ENCODE measurements at regions not wholly inside any gene's neighbourhood (a gene's known extent, or its start where the extent isn't known, plus 50 kb on each side); places are given as distances from the start of the nearest gene placed in this dataset.

DNA sequence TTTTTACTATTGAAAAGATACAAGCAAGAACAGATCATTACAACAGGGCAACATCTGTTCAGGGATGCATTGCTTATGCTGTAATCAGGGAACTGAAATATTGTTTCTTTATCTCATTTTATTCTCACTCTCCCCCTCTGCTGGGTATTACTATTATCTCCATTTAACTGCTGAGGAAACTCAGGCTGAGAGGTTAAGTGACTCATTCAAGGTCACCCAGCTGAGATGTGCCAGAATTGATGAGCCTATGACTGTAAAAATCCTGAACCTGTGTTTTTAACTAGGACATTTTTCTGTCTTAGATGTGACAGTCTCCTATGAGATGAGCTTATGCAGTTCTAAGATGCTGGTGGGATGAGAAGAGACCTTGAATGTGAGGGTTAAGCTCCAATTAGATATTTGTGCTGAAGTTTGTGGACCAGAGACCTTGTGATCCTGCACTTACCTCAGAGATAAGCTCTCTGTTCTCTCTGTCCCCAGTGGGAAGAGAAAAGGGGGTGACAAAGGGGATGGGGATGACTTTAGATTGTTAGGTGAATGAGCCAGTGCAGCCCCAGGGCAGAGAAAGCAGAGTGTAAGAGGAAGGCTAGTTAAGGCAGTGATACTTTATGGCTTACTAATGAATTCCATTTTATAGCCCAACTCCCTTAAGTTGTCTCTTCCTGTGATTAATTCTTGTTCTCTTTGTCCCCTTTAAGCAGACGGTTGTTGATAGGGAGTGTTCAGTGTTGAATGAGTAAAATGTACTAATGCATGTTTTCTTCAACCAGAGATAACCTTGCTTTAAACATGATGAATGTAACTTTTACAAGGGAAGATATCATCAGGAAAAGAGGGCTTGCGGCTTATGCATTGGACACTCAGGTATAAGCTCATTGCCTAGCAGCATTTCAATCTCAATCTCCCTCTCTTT is 111.4 kb downstream of the HLX start:
- no peaks in the 10 kb centered on the region for H3K27me3 ChIP-seq
- no peaks in the 10 kb centered on the region for H3K9me3 ChIP-seq
- no peaks in the 10 kb centered on the region for H3K4me1 ChIP-seq
- no peak for TF ChIP-seq POLR2A (IDR thresholded peaks at IDR 0.05)
- TF ChIP-seq, protein P1, sequence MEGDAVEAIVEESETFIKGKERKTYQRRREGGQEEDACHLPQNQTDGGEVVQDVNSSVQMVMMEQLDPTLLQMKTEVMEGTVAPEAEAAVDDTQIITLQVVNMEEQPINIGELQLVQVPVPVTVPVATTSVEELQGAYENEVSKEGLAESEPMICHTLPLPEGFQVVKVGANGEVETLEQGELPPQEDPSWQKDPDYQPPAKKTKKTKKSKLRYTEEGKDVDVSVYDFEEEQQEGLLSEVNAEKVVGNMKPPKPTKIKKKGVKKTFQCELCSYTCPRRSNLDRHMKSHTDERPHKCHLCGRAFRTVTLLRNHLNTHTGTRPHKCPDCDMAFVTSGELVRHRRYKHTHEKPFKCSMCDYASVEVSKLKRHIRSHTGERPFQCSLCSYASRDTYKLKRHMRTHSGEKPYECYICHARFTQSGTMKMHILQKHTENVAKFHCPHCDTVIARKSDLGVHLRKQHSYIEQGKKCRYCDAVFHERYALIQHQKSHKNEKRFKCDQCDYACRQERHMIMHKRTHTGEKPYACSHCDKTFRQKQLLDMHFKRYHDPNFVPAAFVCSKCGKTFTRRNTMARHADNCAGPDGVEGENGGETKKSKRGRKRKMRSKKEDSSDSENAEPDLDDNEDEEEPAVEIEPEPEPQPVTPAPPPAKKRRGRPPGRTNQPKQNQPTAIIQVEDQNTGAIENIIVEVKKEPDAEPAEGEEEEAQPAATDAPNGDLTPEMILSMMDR (IDR thresholded peaks at IDR 0.05) = no peak
- no peak overlapping the region for H3K4me3 ChIP-seq
- no peak overlapping the region for H3K27ac ChIP-seq
- H3K36me3 ChIP-seq = no peaks in the 10 kb centered on the region
- no peak for DNase-seq

DNA sequence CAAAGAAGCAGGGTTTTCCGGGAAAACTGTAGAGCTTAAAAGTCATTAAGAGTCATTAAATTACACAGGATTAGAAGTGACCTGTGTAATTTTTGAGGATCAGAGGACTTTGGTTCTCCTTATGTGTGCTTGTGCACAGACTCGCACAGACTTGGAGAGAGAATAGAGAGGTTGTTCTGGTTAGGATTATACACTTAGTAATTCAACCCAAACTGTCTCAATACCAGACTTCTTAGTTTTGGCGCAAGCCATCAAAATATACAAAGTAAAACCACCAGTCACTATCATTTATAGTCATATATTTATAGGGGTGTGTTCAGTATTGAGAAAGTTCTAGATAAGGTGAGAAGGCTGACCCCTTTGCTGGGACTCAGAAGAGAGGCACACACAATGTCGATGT is 112.3 kb downstream of the HLX start:
- Histone ChIP-seq H3K4me3 (no peak overlapping the region), H3K9me3 (no peaks in the 10 kb centered on the region), H3K36me3 (no peaks in the 10 kb centered on the region), H3K27ac (no peak overlapping the region), H3K4me1 (no peaks in the 10 kb centered on the region), H3K27me3 (no peaks in the 10 kb centered on the region)
- DNase-seq = no peak
- TF ChIP-seq POLR2A (IDR thresholded peaks at IDR 0.05) = no peak
- TF ChIP-seq, protein P1 (IDR thresholded peaks at IDR 0.05) = no peak

DNA sequence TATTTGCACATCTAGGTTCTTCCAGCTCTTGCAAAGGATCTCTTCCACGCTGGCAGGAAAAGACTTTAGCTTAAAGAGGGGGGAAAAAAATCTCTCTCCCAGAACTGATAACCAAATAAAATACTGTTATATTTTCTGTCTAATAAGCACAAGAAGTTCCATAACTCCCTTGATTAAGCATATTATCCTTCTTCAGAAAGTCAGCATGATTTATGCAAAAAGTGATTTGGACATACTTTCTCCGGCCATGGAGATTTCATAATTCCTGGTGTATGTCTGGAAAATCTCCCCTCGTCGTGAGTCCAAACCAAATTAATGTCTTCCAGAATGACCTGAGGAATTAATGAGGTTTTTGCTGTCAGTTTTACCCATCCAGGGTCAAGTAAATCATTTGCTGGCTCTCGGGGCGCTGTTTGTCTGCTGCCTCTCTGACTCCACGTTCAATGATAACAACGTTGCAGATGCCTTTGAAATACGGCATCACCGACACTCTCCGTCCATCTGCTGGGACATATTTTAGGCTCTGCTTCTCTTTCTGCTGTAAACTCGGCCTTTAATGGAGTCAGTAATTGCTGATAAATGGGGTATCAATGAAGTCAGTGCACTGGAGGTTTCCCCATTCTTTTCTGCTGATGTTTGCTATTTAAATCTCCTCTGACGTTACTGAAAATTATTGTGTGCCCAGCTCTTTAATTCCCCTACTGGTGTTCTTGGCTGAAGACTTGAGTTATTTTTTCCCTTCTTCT is 112.9 kb downstream of the HLX start:
- H3K4me3 ChIP-seq = no peak overlapping the region
- H3K27me3 ChIP-seq = no peaks in the 10 kb centered on the region
- H3K36me3 ChIP-seq = no peaks in the 10 kb centered on the region
- peak overlapping the region in 1 of 4 donors; percentile 17 for H3K27ac ChIP-seq
- TF ChIP-seq POLR2A (IDR thresholded peaks at IDR 0.05) = no peak
- TF ChIP-seq, protein P1 (IDR thresholded peaks at IDR 0.05) = no peak
- no peaks in the 10 kb centered on the region for H3K9me3 ChIP-seq
- DNase-seq = no peak
- H3K4me1 ChIP-seq = no peaks in the 10 kb centered on the region

DNA sequence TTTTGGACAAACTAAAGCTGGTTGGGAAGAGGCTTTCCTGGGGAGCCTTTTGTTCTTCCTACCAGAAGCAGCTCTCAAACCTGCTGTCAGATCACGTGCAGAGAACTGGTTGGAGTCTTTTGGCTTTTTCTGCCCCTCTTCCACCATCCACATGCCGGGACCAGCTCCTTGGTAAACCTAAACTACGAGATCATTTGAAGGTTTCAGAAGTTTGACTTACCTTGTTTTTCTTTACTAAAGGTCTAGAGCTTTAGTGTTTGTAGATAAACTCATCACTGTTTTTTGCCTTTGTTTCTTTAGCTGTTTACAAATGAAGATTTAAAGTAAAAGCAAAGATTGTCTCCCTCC is 113.4 kb downstream of the HLX start:
- Histone ChIP-seq H3K9me3 (no peaks in the 10 kb centered on the region), H3K36me3 (no peaks in the 10 kb centered on the region), H3K4me3 (no peak overlapping the region), H3K27me3 (no peaks in the 10 kb centered on the region), H3K27ac (peak overlapping the region in 1 of 4 donors; percentile 17), H3K4me1 (no peaks in the 10 kb centered on the region)
- no peak for TF ChIP-seq POLR2A (IDR thresholded peaks at IDR 0.05)
- TF ChIP-seq, protein P1 (IDR thresholded peaks at IDR 0.05) = no peak
- no peak for DNase-seq

DNA sequence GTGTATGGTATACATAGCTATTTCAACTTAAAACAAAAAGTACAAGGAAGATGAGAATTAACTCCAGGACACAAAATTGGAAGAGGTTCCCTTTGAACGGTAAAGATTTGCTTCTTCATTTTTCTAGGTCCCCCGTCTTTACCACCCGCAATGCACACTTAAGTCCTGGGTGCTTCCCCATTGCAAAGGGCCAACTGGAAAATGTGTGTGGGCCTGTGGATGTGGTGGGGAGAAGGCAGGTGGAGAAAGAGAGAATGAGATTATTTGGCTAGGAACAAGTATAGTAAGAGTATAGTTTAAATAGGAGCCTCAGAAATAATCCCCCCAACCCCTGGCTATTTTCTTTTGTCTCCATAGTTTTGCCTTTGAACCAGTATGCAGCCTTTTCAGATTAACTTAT is 115.4 kb downstream of the HLX start:
- H3K4me1 ChIP-seq = no peaks in the 10 kb centered on the region
- H3K4me3 ChIP-seq = no peak overlapping the region
- TF ChIP-seq POLR2A (IDR thresholded peaks at IDR 0.05) = no peak
- TF ChIP-seq, protein P1 (IDR thresholded peaks at IDR 0.05) = no peak
- no peaks in the 10 kb centered on the region for H3K9me3 ChIP-seq
- H3K27ac ChIP-seq = no peak overlapping the region
- H3K36me3 ChIP-seq = no peaks in the 10 kb centered on the region
- H3K27me3 ChIP-seq = no peaks in the 10 kb centered on the region
- DNase-seq = no peak

Measured in Peyer's patch (tissue), 4 donors.